ENCODE measurements at regions not wholly inside any gene's neighbourhood (a gene's known extent, or its start where the extent isn't known, plus 50 kb on each side); places are given as distances from the start of the nearest gene placed in this dataset.
"Not testable (repeated sequence)": the region's sequence is repeated elsewhere in the genome, so short reads cannot be mapped to it uniquely, and the experiment has no call there.

DNA sequence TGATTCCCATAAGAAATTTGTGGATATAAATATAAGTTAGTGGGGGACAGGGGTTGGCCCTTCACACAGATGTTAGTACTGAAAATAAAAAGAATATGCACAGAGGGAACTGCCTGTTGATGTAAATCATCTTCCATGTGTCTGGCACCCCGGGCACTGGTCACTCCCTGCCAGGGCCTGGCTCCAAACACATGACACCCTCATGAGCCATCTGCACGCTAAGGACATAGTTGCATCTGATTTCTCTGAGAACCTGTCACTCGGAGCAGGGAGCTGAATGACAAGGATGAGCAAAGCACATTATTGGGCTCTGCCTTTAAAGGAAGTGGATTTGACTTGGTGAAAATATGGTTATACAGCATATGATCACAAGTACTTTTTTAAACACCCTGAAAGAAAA, 66.2 kb upstream of the TSC22D2 start:
- no peak for DNase-seq (ENCODE audit: low read depth)

DNA sequence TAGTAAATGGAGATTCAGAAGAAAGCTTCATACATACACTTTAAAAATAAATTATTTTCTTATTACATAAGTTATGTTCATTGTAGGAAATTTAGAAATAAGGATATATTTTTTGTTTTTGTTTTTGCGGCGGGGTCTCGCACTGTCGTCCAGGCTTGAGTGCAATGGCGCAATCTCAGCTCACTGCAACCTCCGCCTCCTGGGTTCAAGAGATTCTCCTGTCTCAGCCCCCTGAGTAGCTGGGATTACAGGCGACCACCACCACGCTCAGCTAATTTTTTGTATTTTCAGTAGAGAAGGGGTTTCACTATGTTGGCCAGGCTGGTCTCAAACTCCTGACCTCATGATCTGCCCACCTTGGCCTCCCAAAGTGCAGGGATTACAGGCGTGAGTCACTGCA, 71.7 kb upstream of the TSC22D2 start:
- DNase-seq (ENCODE audit: low read depth); H3K4me3 ChIP-seq (ENCODE audit: low read depth, low read length): not testable (repeated sequence)

More for the DNA sequence above, 66.2 kb upstream of the TSC22D2 start:
- TF ChIP-seq, protein P1, sequence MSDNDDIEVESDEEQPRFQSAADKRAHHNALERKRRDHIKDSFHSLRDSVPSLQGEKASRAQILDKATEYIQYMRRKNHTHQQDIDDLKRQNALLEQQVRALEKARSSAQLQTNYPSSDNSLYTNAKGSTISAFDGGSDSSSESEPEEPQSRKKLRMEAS (IDR thresholded peaks at IDR 0.05; ENCODE audit: low read depth, low read length): no peak
- TF ChIP-seq, protein P2, sequence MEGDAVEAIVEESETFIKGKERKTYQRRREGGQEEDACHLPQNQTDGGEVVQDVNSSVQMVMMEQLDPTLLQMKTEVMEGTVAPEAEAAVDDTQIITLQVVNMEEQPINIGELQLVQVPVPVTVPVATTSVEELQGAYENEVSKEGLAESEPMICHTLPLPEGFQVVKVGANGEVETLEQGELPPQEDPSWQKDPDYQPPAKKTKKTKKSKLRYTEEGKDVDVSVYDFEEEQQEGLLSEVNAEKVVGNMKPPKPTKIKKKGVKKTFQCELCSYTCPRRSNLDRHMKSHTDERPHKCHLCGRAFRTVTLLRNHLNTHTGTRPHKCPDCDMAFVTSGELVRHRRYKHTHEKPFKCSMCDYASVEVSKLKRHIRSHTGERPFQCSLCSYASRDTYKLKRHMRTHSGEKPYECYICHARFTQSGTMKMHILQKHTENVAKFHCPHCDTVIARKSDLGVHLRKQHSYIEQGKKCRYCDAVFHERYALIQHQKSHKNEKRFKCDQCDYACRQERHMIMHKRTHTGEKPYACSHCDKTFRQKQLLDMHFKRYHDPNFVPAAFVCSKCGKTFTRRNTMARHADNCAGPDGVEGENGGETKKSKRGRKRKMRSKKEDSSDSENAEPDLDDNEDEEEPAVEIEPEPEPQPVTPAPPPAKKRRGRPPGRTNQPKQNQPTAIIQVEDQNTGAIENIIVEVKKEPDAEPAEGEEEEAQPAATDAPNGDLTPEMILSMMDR (IDR thresholded peaks at IDR 0.05; ENCODE audit: low read depth, low read length): no peak
- TF ChIP-seq POLR2A (IDR thresholded peaks at IDR 0.05; ENCODE audit: extremely low read depth, insufficient read length) (no peak), MYC (IDR thresholded peaks at IDR 0.05; ENCODE audit: low read depth, low read length) (no peak)
- H3K4me3 ChIP-seq (ENCODE audit: low read depth, low read length): no peak overlapping the region

DNA sequence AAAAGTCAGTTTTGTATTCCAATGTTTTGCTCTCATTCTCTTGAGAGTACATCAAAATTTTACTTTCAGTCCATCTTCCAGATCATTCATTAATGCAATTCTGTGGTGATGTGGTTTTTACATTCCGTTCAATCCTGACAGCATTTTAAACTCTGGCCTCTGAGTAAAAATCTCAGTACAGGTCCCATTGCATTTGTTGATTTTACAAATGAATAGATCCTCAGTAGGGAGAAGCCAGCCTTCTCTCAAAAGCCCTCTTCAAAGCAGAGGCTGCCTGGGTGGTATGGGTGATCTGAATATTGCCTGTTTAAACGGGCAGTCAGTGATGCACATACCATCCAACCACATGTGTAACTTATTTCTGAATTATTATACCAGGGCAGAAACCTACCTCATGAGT, 72.5 kb upstream of the TSC22D2 start:
- no peak for DNase-seq (ENCODE audit: low read depth)
- TF ChIP-seq, protein P2 (IDR thresholded peaks at IDR 0.05; ENCODE audit: low read depth, low read length): no peak
- no peak overlapping the region for H3K4me3 ChIP-seq (ENCODE audit: low read depth, low read length)

- TF ChIP-seq, protein P1 (IDR thresholded peaks at IDR 0.05; ENCODE audit: low read depth, low read length): no peak
- TF ChIP-seq POLR2A (IDR thresholded peaks at IDR 0.05; ENCODE audit: extremely low read depth, insufficient read length) (no peak), MYC (IDR thresholded peaks at IDR 0.05; ENCODE audit: low read depth, low read length) (no peak)
- TF ChIP-seq, protein P2 (IDR thresholded peaks at IDR 0.05; ENCODE audit: low read depth, low read length): no peak
- H3K4me3 ChIP-seq (ENCODE audit: low read depth, low read length): no peak overlapping the region
- no peak for DNase-seq (ENCODE audit: low read depth)
Observed at GRCh38 chr3:150334974-150335373, 73.1 kb upstream of the TSC22D2 start.

- TF ChIP-seq, protein P1 (IDR thresholded peaks at IDR 0.05; ENCODE audit: low read depth, low read length): no peak
- no peak for TF ChIP-seq MYC (IDR thresholded peaks at IDR 0.05; ENCODE audit: low read depth, low read length)
- no peak for DNase-seq (ENCODE audit: low read depth)
- no peak overlapping the region for H3K4me3 ChIP-seq (ENCODE audit: low read depth, low read length)
Observed at GRCh38 chr3:150333477-150333876, 74.6 kb upstream of the TSC22D2 start.

DNA sequence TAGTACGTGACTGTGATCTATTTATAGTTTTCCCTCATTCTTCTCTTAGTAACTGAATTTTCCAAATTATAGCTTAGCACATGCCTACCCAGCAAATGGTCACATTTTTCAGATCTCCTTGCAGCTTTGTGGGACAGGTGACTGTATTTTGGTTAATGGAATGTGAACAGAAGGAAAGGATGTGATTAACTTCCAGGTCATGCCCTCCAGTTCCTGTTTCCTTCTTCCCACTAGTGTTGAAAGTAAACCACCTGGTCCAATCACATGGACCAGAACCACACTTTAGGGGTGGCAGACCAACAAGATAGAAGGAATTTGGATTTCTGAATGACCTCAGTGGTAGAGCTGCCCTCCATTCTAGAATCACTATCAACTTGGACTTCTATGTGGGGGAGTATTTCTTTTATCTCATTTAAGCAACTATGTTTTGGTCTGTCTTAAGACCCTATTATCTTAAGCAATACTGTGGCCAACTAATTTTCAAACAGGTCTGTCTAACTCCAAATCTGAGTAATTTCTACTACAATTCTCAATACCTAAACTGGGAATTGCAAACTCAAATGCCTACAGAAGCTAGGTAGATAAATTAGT, 76.0 kb upstream of the TSC22D2 start:
- H3K4me3 ChIP-seq (ENCODE audit: low read depth, low read length): no peak overlapping the region
- no peak for DNase-seq (ENCODE audit: low read depth)
- TF ChIP-seq POLR2A (IDR thresholded peaks at IDR 0.05; ENCODE audit: extremely low read depth, insufficient read length) (no peak), MYC (IDR thresholded peaks at IDR 0.05; ENCODE audit: low read depth, low read length) (no peak)
- TF ChIP-seq, protein P2 (IDR thresholded peaks at IDR 0.05; ENCODE audit: low read depth, low read length): no peak
- TF ChIP-seq, protein P1 (IDR thresholded peaks at IDR 0.05; ENCODE audit: low read depth, low read length): no peak

DNA sequence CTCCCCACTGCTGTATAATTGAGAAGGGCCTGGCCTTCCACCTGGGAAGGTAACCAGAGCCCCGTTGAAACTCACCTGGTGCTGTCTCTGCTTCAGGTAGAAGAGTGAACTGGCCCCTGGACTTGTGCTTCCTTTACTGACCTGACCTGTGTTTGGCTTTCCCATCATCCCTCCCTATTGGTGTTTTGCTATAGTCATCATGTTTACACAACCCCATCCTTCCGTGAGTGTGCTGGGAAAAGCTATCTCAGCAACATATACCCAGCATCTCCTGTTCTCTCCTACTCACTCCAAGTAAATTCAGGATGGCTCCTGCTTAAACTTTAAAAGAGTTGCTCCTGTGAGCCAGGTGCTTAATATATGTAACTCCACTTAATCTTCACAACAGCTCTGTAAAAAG, 77.2 kb upstream of the TSC22D2 start:
- H3K4me3 ChIP-seq (ENCODE audit: low read depth, low read length): no peak overlapping the region
- TF ChIP-seq, protein P1 (IDR thresholded peaks at IDR 0.05; ENCODE audit: low read depth, low read length): no peak
- TF ChIP-seq POLR2A (IDR thresholded peaks at IDR 0.05; ENCODE audit: extremely low read depth, insufficient read length): no peak
- no peak for TF ChIP-seq MYC (IDR thresholded peaks at IDR 0.05; ENCODE audit: low read depth, low read length)
- TF ChIP-seq, protein P2 (IDR thresholded peaks at IDR 0.05; ENCODE audit: low read depth, low read length): no peak
- DNase-seq (ENCODE audit: low read depth): no peak

Measured in NB4 (cell line).